ENCODE measurements at regions not wholly inside any gene's neighbourhood (a gene's known extent, or its start where the extent isn't known, plus 50 kb on each side); places are given as distances from the start of the nearest gene placed in this dataset.

GRCh38 chr2:199197448-199197847 is 260.3 kb downstream of the SATB2 start:
- no peak for TF ChIP-seq CTCF (IDR thresholded peaks at IDR 0.05)
- no peak for TF ChIP-seq FOXK1 (CRISPR knock-in tag; IDR thresholded peaks at IDR 0.05)
- no peak for TF ChIP-seq CREM (CRISPR knock-in tag; IDR thresholded peaks at IDR 0.05)

Data from WTC11 (cell line).